Activated CD4-positive, alpha-beta T cell treated with anti-CD3 and anti-CD28 coated beads for 48 hours (primary cell): ENCODE measurements at regions not wholly inside any gene's neighbourhood (a gene's known extent, or its start where the extent isn't known, plus 50 kb on each side); places are given as distances from the start of the nearest gene placed in this dataset.

ENCODE experiments used
- DNase-seq: peaks from one replicate; pipeline ENCODE4 v3.0.0-alpha.2; 2020

GRCh38 chr1:87568005-87568404 is 239.3 kb downstream of the LMO4 start:
- no peak for DNase-seq

DNA sequence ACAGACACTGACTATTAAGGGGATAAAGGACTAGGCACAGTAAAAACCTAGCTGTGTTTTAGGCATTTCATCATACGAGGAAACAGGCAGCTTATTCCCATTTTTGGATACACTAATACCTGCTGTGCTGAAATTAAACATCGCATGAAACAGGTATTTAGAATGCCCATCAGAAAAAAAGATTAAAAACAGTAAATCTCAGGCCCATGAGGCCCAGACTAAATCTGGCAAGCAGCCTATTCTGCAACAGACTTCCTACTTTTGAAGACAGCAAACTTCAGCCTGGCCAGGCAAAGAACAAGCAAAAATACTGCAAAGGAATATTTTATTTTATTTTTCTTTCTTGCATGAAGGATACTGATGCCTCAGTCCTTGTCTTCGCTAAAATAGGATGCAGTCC is 240.2 kb downstream of the LMO4 start:
- no peak for DNase-seq

DNA sequence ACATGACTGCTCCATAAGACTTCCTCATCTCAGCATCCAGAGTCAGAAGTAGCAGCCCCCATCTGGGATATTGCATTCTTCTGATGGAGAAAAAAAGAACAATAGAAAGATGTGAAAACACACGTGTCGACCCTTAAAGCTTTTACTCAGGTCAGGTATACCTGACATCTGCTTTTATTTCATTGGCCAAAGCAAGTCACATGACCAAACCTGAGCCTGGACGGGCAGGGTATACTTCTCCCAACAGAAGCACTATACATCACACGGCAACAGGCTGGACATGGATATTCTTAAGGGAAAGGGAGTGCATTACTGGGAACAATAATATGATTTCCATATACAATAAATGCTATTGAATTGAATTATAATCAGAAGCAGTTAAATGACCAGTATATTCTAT is 243.3 kb downstream of the LMO4 start:
- no peak for DNase-seq

- DNase-seq: no peak
Measured at GRCh38 chr1:87572891-87573290, 244.2 kb downstream of the LMO4 start.

DNA sequence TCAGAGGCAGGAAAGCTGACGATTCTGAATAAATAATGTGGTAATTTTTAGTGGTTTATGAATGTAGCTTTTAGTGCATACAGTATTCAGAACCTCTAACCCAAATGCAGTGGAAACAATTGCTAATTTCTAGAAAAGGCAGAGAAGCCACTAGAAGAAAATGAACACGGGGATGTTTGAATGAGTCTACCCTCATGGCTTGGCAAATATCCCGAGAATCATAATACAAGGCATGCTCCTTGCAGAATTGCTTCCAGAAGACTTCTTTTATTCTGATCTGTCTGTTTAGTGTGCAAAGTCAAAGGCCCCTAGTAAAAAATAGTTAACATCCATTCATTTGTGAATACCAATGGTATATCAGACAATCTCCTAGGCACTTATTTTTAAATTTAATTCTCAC is 246.8 kb downstream of the LMO4 start:
- no peak for DNase-seq

GRCh38 chr1:87578464-87578863 is 249.8 kb downstream of the LMO4 start:
- no peak for DNase-seq

GRCh38 chr1:87583459-87583858 is 254.8 kb downstream of the LMO4 start:
- DNase-seq: no peak

- DNase-seq: no peak
Measured at GRCh38 chr1:87584586-87584985, 255.9 kb downstream of the LMO4 start.

- DNase-seq: no peak
Measured at GRCh38 chr1:87586501-87586900, 257.8 kb downstream of the LMO4 start.

- no peak for DNase-seq
Measured at GRCh38 chr1:87588495-87588894, 259.8 kb downstream of the LMO4 start.

- DNase-seq: no peak
Measured at GRCh38 chr1:87591492-87591891, 262.8 kb downstream of the LMO4 start.

DNA sequence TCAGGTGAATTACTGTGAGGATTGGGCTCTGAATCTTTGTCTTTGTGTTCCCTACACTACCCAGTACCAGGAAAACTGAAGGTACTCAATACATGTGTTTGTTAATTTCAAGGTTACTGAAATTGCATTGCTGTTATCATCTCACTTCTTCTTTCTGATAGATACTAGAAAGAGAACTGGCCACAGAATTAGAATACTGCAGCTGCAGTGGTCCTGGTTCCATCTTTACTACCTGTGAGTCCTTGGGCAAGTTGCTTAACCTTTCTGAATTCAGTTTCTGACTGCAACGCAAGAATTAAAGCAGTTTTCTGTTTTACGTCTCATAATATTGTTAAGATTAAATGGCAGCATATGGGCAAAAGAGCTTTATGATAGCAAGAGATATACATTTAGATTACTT is 263.5 kb downstream of the LMO4 start:
- DNase-seq: no peak

GRCh38 chr1:87594736-87595383 is 266.2 kb downstream of the LMO4 start:
- no peak for DNase-seq

GRCh38 chr1:87595384-87595781 is 266.7 kb downstream of the LMO4 start:
- DNase-seq: no peak

DNA sequence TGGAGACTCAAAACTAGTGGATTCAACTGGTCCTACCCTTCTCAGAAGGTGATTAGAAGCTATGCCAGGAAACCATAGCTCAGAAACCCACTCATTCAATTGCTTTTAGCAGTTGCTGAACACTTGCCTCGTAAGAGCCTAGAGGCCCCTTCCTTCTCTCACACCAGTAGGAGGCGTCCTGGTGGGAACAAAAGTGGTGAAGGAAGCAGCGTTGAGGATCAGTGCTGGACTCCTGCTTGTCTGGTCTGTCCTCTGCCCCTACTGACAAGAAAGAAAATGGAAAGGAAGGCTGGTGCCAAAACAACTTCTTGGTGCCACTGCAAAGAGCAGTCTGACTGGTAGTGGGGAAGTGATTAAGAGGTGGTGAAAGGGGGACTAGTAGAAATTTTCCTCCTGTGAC is 269.7 kb downstream of the LMO4 start:
- DNase-seq: no peak

GRCh38 chr1:87599569-87599968 is 270.9 kb downstream of the LMO4 start:
- no peak for DNase-seq

DNA sequence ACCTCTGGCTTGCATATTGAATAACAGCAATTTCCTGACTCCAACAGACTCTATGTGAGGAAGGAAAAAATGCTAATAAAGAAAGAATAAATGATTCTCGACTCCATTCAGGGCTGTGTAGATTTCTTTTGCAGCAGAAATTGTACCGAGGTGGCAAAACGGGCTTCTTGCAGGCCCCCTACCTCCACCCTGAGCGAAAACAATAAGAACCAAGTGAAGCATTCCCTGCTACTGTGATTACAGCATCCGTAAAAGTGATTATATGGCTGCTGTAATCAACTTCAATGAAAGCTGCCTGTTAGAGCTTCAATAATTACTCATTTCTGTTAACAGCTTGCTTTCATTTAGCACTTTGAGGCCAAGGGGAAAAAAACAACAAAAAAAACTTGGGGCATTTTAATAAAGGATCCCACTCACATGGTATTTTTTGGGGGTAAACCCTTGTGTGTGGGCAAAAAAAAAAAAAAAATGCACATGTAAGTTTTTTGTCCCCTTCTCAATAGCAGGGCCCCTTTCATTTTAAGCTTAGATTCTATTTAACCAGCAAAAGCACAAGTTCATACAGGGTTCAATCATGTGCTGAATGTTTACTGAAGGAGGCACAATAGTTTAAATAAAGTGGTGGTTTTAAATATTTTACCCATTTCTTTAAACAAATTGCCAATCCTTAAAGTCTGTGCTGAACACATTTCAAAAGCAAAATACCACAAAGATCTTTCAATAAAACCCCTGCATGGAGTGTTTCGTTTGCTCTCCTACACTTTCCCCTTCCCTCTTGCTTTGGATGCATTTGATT is 271.6 kb downstream of the LMO4 start:
- DNase-seq: no peak

DNA sequence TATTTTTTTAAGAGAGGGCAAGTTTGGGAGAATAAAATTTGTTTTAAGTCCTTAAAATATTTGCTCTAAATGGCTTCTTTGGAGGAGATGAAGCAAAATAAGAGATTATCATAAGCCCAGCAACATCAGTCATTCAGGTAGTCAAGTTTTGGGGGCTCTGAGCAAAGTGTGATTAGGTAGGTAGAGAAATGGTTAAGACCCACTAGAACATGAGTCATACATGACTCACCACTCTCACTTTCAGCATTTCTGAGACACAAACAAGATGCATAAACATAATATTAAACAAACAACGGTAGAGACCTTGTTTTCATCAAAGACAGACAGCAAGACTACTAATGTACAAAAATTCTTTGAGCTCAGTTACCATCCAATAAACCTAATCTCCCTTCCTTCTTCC is 272.2 kb downstream of the LMO4 start:
- no peak for DNase-seq

GRCh38 chr1:87603626-87604025 is 274.9 kb downstream of the LMO4 start:
- DNase-seq: no peak

- no peak for DNase-seq
Measured at GRCh38 chr1:87612956-87613355, 284.3 kb downstream of the LMO4 start.

DNA sequence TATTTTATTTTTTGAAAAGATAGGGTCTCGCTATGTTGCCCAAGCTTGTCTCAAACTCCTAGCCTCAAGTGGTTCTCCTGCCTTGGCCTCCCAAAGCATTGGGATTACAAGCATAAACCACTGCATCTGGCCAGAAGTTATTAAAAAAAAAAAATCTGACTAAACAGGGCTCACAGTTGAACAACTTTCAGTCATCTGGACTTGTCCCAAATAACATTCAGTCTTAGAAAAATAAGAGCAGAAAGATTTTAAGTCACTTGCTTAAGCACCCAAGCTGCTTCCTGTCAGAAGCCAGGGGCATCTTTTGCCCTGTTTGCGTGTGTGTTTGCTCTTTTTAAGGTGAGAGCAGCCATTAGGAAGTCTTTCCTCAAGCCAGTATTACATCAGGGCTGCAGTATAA is 286.8 kb downstream of the LMO4 start:
- no peak for DNase-seq

DNA sequence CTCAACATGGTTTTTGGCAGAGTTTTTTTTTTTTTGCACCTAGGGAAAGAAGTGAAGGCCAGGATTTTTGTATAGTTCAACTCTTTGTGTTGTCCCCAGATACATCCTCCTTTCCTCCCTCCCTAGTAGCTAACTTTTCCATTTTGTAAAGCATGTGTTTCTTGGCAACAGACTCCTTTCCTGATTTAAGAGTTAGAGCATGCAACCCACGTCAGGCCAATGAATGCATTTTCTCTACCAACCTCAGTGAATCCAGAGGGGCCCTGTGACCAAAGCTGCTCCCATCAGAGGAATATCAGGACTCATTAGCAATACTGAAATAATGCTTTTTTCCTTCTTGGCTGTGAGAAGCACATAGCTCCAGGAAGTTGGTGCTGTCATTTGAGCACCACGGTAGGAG is 287.2 kb downstream of the LMO4 start:
- no peak for DNase-seq

DNA sequence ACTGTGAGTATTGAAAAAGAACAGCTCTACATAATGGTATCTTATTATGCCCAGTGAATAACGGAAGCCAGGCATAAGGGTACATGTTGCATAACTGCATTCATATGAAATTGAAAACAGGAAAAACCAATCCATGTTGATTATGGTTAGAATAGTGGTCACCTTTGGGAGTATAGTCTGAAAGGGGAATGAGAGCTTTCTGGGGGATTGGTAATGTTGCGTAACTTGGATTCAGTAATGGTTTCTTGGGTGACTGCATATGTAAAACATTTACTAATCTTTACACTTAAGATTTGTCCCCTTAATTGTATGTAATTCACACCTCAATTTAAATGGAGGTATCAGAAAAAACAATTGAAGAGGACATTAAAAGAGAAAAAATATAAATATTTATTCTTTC is 292.1 kb downstream of the LMO4 start:
- DNase-seq: no peak

DNA sequence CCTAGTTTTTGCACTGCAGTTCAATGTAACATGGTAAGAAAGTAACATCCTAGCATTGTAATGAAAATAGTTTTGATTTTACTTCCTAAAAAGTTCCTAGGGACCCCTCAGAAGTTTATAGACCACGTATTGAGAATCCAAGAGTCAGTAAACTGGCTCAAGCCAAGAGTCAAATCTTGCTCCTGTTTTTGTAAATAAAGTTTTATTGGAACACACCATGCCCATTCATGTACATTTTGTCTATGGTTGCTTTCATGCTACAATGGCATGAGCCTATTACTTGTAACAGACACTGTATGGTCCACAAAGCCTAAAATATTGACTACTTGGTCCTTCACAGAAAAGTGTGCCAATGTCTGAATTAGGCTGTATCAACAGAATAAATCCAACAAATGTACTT is 301.0 kb downstream of the LMO4 start:
- no peak for DNase-seq

GRCh38 chr1:87632232-87632631 is 303.6 kb downstream of the LMO4 start:
- DNase-seq: no peak
